CD1c-positive myeloid dendritic cell (primary cell): ENCODE measurements at regions not wholly inside any gene's neighbourhood (a gene's known extent, or its start where the extent isn't known, plus 50 kb on each side); places are given as distances from the start of the nearest gene placed in this dataset.
"Not testable (repeated sequence)": the region's sequence is repeated elsewhere in the genome, so short reads cannot be mapped to it uniquely, and the experiment has no call there.

Experiments used
- DNase-seq: peaks from one replicate; pipeline ENCODE4 v3.0.0-alpha.2; 2016; ENCODE audit errors: extremely low spot score

DNA sequence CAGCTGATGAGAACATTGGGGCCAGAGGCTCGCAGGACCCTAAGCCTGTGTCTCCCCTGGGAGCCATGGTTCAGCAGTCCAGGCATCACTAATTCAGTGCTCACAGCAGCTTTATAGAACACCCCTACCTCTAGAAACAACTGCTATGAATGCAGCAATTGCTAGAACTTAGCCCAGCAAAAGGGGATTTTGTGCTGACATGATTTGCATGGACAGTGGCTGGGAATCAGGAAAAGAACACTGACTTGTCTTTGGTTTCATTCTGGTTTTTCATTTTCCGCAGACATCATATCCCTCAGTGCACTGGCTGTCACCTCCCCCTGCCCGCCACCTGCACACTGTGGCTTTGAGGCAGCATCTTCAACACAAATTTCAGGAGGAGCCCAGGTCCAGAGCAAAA, 3964.9 kb upstream of the TPTE start:
- not testable (repeated sequence) for DNase-seq

DNA sequence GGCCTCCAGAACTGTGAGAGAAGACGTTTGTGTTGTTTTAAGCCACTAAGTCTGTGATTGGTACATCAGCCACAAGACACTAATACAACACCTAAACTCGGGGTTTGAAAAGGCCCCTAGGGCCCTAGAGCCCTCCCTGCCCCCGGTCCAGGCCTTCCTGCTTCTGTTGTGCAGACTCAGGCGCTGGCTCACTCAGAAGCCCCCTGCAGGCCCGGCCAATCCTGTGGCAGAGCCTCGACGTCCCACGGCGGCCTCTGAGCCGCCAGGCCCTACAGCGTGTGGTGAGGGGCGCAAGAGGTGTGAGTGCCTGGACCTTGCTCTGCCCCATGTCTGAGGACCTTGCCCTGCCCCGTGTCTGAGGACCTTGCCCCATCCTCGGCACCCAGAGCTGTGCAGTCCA, 3964.0 kb upstream of the TPTE start:
- DNase-seq = not testable (repeated sequence)

DNA sequence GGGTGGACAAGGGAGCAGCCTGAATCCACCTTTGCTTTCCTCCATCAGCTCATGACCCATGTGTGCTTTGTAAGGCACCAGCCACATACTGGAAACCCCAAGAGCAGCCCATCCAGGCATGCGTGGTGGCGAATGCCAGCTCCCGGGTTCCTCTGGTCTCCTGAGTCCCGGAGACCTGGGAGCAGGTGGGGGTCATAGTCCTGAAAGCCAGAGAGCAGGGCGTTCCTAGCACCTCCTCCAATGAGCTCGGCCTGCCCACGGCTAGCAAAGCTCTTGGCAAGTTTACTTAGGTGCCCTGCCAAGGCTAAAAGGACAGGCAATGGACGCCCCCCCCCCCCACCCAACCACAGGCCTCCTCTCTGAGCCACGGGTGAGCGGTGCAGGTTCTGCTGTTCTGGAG, 3960.2 kb upstream of the TPTE start:
- not testable (repeated sequence) for DNase-seq

DNA sequence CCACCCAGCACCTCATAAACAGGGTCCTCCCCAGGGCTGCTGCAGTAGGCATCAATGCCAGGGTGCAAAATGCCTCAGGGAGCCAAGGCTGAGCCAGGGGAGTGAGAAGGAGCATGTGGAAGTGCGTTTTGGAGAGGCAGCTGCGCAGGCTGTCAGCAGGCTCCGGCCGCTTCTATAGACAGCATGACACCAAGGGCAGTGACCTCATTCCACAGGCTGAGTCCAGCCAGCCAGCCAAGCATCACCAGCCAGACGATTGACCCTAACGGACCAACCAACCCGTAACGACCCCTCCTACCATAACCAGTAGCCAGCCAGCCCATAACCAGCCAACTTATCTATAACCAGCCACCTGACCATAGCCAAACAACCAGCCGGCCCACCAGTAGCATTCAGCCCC, 3959.8 kb upstream of the TPTE start:
- DNase-seq = not testable (repeated sequence)

DNA sequence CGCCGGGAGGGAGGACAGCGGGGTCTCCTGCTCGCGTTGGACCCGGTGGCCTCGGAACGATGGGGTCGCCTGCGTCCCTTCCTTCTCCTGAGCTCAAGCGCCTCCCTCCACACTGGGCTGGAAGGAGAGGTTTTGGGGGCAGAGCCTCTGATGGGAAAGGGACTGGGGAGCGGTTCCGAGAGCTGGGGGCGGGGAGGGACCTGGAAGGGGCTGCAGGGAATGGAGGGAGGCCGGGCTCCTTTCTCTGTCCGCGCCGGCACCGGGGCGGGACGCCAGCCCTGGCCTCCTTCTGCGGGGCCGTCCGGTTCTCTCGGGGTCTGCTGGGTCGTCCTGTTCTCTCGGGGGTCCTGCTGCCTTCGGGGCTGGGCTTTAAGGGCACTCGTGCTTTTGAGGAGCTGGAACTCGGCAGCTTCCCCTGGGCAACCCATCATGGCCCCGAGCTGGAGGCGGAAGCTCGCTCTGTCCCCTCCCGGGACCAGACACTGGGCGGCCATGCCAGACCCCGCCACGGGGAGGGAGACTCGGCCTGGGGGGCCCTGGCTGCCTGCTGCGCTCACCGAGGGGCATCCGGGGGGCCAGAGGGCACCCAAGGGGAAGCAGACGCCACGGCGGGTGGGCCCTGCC, 3956.7 kb upstream of the TPTE start:
- DNase-seq = not testable (repeated sequence)

DNA sequence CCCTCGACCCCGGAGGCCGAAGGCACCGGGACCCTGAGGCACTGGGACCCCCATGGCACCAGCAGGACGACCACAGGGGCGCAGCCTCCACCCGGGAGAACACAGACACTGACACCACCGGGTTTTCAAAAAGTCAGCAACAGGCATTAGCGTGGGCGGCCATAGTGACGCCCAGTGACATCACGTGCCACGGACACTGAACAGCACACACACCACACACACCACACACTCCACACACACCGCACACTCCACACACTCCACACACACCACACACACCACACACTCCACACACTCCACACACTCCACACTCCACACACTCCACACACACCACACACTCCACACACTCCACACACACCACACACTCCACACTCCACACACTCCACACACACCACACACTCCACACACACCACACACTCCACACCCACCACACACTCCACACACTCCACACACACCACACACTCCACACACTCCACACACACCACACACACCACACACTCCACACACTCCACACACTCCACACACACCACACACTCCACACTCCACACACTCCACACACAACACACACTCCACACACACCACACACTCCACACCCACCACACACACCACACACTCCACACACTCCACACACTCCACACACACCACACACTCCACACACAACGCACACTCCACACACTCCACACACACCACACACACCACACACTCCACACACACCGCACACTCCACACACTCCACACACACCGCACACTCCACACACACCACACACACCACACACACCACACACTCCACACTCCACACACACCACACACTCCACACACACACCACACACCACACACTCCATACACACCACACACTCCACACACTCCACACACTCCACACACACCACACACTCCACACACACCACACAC, 3955.9 kb upstream of the TPTE start:
- peak; percentile 7 for DNase-seq

DNA sequence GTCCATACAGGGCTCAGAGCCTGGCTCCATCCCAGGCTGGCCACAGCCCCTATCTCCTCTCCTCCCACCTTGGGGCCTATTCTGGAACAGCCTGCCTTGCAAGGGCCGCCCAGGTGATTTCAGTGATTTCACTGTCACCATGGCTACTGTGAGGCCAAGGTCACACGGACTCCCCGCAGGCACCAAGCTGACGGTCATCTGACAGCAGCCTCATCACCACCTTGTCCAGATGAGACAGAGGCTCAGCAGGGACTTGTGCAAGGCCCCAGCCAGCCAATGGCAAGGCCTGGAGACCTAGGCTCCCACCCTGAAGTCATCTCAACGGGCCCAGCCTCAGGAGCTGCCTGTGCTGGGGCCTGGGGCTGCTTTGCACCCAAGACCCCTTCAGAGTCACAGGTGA, 3953.8 kb upstream of the TPTE start:
- not testable (repeated sequence) for DNase-seq

DNA sequence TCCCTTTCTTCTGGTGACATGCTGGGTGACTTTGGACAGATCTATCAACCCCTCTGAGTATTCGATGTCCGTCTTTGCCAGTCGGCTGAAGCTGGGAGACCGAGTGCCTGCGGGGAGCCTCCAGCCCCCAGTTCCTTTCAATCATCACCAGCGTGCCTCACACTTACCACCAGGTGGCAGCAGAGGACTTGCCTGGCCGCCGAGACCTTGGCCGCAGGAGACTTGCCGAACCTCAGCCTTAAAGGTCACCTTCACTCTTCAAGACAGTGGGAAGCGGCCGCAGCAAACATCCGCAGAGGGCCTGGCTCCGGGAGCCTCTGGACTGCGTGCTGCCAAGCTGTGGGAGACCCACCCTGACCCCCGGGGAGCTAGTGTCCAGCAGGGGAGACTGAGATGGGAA, 3952.2 kb upstream of the TPTE start:
- DNase-seq = not testable (repeated sequence)

DNA sequence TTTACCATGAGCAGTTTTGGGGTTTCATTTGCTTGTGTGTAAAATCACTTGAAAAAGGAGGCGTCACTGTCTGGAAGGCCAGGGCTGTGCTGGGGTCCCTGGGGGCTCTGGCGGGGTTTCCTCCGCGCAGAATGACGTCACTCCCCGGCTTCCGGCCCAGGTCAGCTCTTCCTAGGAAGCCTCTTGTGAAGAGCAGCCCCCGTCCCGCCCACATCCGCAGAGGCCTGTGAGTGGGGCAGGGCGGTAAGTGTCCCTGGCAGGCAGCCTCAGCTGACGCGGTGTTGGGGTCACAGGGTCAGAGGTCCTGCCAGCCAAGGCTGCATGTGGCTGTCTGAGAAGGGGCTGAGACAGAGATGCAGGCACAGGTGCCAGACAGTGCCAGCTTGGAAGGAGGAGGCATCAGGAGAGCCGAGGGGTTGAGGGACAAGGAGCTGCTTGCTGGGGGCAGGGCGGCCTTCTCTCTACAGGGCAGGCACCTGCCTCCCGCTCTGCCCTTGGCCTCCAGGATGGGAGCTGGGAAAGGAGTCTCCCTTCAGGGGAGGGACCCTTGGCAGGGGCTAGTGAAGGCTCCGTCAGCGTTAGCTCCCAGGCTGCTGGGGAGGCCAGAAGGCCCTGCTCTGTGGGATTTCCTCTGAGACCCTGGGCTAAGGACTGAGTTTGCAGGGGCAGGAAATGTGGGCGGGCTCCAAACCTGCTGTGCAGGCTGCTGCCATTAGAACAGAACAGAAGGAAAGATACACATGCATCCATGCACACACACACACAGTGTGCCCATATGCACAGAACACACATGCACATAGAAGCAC, 3951.6 kb upstream of the TPTE start:
- DNase-seq = not testable (repeated sequence)

DNA sequence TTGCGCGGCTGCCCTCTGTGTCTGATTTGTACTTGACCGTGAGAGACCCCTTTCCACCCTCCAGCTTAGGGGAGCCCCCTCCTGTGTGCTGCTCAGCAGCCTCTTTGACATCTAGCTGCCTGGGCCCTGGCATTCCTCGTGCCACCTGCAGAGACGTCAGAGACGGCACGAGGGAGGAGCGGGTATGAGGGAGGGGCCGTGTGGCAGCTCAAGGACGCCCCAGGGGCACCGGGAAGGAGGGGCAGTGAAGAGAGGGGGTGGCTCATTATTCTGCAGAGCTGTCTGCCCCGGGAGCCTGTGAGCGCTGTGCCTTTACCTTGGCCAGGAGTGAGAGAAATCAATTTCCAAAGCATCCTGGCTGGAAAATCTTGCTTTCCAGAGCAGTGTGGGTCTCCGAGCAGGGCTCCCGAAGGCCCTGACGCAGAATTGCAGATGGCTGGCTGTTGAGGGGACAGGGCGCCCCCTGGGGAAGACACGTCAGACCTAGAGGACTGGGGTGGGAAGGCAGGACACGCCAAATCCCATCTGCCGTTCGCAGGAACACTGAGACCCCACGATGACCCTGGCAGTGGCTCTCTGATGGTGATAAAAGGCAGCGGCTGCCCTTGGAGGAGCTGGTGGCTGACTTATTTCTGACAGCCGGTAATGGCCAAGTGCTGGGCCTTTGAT, 3950.5 kb upstream of the TPTE start:
- DNase-seq = not testable (repeated sequence)

DNA sequence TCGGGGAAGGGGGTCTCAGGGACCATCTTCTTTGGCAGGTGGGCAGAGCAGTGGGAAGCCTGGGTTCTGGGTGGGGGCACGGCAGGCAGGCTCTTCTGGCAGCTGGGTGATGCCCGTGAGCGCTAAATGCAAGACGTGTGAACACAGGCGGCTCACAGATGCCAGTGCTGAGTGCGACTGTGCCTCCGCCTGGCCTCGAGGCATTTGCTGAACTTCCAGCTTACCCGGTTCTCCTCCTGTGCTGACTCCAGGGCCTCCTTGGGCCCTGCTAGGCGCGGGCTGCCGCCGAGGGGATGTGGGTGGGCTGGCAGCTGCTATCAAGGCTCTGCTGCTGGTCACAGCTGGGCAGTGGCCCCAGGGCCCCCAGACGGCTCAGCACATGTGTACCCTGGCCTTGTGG, 3947.8 kb upstream of the TPTE start:
- not testable (repeated sequence) for DNase-seq

DNA sequence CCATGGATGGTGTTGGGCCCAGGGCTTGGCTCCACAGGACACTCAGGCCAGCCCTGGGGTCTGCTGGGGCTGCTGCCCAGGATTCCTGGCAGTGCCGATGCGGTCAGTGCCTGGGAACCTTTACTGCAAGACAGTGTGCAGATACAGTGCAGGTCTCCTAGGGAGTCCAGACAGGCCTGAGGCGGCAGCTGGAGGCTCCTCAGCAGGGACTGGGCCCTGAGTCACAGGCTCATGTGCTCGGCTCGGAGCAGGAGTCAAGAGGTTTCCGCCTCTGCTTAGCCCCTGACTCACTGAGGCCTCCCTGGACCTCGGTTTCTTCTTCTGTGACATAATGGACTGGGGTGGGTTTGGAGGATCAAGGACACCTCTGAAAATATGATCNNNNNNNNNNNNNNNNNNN, 3941.6 kb upstream of the TPTE start:
- DNase-seq = not testable (repeated sequence)
